DMS 273 (cell line): ENCODE measurements at regions not wholly inside any gene's neighbourhood (a gene's known extent, or its start where the extent isn't known, plus 50 kb on each side); places are given as distances from the start of the nearest gene placed in this dataset.

Experiments
- DNase-seq: peaks from one replicate; lab custom pipeline; 2025; ENCODE audit not compliant: unreplicated experiment; lab: John Stamatoyannopoulos, UW

DNA sequence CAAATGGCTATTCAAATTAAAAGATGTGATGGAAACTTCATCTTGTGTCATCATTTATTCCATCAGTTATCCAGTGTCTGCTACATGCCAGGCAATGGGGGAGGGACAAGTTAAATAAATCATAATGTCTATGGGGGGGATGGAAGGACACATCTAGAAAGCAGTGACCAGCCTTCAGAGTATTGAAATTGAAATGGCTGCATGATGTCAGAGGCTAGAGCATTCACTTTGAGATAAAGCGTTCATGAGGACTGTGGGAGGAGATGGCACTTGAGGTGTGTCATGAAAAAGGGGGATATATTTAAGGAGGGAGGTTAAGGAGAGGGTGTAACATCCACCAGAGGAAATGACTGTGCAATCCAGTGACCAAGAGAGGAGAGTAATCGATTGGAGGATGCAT, 50.6 kb downstream of the SLIT2 start:
- DNase-seq = no peak

DNA sequence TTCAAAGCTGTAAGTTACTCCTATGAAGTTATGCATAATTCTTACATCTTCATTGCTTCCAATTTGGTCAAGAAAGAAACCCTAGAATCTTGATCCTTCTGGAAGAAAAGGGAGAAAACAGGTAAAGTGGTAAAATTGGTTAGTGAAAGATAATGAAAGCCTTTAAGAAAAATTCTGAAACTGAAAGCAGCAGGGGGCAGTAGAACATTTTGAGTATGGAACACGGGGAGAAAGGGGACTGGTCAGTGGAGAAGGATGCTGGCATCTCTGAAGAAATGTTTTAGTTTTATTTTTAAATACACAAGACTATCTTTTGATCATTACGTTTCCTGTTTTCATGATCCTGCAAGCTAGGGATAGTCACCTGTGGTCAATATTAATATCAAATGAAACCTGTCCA, 54.3 kb downstream of the SLIT2 start:
- no peak for DNase-seq

DNA sequence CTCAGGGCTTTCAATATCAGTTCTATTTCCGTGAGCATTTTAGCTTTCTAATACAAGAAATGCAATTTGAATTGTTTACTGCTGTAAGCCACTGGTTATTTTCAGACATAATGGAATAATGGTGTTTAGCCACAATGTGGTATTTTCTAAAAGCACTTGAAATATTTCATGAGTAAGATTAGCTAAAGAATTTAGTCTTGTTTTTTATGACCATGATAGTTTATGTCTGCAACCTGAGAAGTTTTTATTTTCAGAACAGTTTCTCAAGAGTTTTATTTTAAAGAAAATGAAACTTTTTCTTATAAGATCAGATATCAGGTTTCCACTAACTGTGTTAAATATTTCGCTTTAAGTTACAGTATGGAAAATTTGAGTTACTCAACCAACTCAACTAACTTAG, 60.2 kb downstream of the SLIT2 start:
- no peak for DNase-seq

DNA sequence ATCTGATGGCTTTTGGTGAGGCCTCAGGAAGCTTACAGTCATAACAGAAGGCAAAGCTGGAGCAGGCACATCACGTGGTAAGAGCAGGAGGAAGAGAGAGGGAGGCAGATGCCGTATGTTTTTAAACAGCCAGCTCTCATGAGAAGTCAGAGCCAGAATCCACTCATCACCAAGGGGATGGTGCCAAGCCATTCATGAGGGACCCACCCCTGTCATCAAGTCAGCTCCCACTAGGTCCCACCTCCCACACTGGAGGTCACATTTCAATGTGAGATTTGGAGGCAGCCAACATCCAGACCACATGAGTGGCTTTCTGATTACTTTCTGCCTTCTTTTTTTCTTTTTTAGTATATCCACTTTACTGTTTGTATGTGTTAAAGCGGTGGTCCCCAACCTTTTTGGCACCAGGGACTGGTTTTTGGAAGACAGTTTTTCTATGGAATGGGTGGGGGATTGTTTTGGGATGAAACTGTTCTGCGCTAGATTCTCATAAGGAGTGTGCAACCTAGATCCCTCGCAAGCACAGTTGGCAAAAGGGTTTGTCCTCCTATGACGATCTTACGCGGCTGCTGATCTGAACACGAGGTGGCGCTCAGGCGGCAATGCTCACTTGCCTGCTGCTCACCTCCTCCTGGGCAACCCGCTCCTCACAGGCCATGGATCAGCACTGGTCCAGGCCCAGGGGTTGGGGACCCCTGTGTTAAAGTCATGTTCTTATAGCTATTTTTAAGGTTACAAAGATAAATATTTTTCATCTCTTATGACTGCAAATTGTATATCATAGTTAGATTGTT, 61.7 kb downstream of the SLIT2 start:
- DNase-seq = no peak

DNA sequence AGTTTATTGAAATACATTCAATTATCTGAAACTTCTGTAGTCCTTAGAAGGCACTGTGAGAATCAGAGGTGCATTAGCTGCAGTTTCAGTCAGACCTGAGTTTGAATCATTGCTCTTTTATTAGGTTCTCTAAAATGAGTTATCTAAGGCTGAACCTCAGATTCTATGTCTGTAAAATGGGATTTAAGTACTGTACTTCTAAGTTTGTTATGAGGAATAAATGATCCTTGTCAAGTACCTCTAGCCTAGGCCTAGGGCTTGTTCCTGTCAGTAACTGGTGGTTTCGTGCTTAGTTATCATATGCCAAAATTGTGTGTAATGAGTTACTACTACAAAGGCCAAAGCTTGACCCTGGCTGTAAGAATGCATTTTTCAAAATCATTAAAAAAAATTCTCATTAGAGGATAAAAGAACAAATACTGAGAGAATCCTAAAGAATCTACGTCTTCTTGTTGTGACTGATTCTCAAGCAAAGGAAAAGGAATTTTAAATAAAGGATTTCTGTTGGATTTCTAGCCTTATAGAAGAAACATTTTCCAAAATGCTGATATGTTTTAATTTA, 65.8 kb downstream of the SLIT2 start:
- DNase-seq = no peak

DNA sequence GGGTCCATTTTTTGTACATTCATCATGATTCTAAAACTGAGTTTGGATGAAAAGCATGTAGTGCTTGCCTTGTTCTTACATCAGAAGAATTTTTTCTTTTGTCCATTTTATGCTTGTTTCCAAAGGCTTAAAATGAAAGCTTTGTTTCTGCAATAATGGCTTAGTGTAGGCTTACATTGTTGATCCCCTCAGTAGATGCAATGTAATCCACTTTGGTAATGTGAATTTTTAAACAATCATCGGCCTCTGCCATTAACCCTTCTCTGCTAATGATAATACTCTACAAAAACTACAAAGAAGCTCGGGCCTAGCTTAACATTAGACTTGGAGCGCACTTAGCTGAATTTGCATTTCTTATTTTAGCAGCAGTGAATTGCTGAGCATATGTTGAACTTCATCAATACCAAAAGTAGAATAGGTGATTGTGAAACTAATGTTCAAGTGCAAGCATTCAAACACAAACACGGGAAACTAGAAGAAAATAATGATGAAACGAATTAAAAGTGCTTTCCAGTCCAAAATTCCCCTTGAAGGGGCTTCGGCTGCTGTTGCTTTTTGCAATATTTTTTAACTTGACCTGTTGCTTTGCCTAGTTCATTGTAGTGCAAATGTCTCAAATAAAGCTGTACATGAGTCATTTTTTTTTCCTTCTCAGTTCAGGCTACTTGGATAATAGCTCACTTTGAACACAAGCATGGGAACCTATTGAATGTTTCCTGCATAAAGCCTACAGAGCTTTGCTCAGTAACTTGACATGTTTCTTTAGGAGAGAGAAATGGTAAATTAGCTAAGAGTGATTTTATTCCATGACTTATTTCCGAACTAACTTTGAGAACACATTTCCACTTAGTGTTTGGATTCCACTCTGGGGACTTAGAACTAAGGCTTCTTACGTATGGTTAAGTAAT, 66.5 kb downstream of the SLIT2 start:
- no peak for DNase-seq

DNA sequence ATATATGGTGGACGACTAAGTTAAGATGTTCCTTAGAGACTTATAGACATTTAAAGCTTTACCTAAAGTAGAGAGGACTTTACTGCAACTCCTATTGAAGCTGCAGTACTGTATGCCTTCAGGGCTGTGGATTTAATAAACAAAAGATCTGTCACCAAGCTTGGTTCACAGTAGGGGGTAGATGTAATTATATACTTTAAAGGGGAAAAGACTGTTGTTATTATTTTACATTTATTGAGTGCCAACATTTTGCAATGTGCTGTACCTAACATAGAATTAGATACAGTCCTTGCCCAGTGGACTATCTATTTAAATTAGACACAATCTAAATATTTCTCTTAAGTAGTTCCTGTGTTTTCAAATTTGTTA, 67.2 kb downstream of the SLIT2 start:
- DNase-seq = no peak

DNA sequence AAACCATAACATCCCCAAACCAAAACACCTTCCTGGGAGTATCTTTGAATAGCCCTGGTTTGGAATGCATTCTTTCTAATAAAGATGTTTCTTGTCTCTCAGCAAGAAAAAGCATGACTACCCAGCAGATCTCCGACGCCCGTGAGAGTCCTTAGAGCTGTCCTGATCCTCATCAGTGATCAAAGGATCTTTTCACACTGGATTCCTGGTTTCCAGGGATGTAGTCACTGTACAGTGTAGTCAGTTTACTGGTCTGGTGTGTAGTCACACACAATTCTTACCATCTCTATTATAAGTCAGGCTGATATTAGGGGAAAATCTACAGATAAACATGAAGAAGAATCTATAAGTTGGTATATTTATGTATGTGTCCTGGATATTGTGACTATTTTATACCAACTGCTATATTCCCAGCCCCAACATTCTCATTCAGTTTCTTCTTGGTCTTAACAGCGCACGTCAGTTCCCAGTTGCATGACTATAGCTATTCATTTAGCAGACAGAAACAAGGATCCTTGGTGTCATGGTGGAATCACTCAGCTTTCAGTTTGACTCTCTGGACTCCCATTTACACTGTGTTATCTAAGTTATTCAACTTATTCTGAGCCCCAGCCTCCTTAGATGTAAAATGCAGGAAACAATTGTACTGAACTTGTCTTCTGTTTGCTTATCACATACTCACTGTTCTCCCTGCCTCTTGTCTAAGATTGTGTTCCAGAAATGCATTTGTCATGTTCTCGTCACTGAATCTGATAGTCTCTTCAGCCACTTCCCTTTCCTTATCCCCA, 68.3 kb downstream of the SLIT2 start:
- DNase-seq = no peak

DNA sequence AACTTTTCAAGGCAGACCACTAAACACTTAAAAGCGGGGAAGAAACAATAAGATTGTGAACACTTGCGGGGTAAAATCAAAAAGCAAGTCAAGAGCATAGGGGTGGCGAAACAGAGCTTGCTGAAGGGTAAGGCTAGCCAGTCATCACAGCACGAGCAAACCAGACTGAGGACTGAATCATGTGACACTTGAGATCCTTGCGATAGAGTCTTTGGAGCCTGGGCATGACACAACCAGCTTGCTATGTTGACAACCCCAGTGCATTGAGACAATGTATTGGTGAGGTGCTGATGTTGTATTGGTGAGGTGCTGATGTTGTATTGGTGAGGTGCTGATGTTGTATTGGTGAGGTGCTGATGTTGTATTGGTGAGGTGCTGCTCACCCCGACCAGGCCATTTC, 72.3 kb downstream of the SLIT2 start:
- DNase-seq = no peak

DNA sequence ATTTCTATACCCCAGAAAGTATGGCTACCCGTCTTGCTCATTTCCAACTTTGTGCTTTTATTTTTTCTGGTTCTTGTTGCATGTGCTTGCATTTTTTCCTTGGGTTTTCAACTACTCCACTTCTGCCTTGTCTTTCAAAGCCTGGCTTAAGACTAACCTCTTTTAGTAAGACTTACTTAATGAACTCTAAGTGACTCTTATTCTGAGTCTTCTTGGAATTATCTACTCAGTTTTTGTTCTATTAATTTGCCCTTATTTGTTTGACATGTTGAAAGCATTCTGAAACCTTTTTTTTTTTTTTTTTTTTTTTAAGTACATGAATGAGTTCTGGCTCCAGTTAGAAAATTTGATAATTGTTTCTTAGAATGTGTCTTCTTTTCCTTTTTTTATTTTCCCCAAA, 74.8 kb downstream of the SLIT2 start:
- no peak for DNase-seq

DNA sequence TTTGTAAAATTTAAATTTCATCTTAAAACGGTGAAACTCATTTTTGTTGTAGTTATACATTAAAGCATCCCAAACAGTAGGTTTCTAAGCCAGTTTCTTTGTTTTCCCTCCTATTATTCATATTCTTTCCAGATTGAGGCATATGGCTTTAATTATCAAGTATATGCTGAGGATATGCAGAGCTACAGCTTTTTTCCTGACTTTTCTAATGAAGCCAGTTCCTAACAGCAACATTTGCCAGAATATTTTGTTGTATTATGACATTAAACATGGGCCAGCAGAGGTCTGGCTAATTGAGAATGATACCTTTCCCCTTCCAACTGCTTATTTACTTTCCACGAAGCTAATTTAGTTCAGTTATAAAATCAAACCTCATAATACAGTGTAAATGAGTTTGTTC, 75.3 kb downstream of the SLIT2 start:
- no peak for DNase-seq

DNA sequence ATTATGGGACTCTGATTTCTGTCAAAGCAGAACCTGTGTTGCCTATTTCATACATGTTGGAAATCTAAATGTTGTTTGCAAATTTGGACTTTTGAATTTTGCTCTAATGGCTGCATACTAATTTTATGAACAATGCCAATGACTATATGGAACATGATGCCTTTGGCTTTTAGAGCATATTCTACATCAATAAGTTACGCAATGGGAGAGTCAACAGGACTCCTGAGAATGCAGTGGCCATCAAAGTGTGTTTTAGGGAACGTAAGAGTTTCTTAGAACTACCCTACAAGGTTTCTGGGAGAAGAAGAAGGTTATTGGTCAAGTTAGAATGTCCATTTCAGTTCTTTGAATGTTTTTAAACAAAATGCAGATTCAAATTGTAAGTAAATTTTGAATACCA, 76.1 kb downstream of the SLIT2 start:
- no peak for DNase-seq

DNA sequence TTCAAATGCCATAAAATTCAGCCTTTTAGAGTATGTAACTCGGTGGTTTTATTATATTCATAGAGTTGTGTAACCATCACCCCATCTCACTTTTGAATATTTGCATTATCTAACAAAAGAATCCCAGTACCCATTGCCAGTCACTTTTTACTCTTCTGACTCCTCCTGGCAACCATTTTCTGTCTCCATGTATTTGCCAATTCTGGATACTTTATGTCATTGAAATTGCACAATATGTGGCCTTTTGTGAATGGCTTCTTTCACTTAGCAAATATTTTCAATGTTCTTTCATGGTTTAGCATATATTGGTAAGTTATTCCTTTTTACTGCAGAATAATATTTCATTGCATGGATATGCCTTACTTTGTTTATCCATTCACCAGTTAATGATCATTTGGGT, 79.9 kb downstream of the SLIT2 start:
- no peak for DNase-seq

DNA sequence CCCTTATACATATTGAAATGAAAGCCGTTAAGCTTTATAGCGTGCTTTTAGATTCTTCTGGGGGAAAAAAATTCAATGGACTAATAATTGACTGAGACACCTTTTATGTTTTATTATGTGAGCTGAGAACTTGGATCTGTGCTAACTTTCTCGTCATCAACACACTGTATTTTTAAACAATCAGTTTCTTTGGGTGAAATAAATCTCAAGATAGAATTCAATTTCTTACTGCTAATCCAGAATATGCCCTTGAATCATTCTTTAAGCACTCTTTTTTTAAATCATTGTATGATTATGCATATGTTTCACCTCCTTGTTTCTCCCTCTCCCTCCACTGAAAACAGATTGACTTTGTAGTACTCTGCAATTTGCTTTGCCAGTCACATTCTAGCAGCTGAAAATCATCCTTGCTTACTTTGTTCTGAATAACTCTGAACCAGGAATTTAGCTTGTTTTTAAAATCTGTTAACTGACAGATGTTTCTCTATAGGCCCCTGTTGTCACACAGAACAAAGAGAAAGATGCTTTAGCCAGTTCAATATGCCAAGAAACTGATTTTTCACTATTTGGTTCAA, 81.5 kb downstream of the SLIT2 start:
- no peak for DNase-seq

DNA sequence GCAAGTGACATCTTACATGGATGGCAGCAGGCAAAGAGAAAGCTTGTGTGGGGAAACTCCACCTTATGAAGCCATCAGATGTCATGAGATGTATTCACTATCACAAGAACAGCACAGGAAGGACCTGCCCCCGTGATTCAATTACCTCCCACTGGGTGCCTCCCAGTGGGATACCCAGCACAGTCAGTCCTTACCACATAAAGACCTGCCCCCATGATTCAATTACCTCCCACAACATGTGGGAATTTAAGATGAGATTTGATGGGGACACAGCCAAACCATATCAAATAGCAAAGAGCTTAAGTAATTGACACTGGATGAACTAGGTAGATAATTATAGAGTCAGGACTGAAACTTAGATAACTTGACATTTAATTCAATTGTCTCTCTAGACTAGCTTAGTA, 85.6 kb downstream of the SLIT2 start:
- DNase-seq = no peak

DNA sequence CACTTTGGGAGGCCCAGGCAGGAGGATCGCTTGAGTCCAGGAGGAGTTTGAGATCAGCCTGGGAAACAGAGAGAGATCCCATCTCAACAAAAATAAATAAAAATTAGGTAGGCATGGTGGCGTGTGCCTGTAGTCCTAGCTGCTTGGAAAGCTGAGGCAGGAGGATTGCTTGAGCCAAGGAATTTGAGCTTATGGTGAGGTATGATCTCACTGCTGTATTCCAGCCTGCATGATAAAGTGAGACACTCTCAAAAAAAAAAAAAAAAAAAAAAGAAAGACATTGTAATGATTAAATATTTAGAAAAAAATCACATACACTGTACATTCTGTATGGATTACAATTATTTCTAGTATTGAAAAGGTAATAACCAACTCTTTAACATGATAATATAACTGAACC, 87.1 kb downstream of the SLIT2 start:
- DNase-seq = no peak

DNA sequence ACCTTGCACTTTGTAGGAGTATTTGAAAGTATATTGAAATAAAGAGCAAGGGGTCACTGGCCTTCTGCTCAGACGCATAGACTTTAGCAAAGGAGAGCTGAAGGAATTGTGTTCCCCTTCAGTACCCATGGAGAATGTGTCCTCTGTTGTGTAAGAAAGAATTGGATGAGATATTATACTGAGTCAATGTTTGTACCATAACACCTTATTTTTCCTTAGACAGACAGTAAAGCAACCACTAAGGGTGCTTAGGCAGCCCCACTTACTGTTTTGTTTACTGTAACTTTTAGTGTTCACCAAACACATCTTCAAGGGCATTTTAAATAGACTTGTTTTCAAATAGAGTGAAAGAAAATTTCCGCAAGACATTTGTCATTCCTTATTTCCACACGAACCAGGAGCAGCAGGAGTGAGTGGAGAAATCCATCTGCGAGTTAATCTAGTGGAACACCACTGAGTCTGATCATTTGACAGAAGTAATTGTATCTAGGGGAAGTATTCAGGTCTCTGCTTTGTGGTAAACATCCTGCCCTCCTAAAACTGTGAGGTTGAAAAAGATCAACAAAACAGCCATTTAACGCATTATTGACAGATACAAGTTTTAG, 89.5 kb downstream of the SLIT2 start:
- DNase-seq = no peak

DNA sequence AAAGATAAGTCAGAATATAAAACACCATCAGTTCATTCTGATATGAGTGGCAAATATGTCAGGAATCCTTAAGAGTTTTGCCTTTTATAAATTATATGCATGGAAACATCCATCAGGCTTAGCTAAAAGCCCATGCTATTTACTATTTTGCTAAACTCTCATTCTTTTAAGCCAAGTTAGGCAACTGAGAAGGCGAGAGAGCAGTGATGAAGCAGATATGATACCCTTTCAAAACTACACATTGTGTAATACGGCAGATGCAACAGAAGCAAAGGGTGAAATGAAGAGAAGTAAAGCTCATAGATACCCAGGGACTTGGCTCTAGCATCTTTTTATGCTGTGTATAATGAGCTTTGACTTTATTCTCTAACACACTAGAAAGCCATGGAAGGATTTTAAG, 95.8 kb downstream of the SLIT2 start:
- DNase-seq = no peak

DNA sequence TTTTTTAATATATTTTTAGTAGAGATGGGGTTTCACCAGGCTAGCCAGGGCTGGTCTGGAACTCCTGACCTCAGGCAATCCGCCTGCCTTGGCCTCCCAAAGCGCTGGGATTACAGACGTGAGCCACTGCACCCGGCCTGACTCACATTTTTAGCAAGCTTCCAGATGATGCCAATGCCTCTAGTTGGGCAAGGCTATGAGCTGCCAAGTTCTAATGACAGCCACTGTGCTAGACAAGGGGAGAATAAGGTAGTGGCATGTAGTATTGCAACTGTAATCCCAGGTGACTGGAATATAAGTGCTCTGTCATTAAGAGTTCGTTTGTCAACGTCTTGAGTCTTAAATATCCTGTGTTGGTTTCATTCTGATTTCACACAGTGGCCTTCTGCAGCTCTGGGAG, 96.7 kb downstream of the SLIT2 start:
- DNase-seq = no peak

DNA sequence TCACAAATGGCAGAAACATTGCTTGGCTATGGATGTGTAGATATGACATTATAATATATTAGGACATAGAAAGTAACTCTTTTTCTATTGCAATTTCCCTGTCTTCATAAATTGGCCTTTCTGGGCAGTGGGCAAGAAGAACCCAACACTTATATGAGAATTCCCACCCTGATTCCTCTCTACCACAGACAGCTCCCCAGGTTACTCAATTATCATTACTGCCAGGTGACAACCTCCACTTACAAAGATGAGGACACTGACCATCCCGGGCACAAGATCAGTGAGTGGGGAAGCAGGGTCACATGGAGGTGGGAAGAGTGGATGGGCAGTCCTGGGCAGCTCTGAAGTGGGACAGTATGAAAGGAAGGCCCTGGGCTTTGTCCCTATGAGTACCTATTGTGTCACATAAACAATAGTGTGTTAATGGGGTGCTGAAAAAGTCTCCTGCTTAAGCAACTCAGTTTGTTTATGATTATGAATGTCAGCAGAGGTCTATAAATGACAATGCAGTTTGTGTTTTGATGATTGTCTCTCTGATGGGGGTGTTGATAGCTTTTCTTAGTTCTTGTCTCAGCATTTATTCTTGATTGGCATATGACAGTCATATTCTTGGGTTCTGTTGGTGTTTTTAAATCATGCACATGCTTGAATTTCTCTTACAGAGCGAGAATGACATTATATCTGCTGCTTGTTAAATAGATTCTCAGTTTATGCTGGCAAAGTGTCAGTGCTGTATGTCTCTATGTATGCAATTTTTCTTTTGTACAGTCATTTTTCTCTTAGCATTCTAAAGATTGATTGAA, 99.9 kb downstream of the SLIT2 start:
- no peak for DNase-seq
